RPMI8226 (cell line): ENCODE measurements at regions not wholly inside any gene's neighbourhood (a gene's known extent, or its start where the extent isn't known, plus 50 kb on each side); places are given as distances from the start of the nearest gene placed in this dataset.
A peak's percentile ranks its signal among the peaks of the same experiment; 100 is the strongest.

Experiments used
- DNase-seq: peaks from one replicate; pipeline ENCODE4 v3.0.0-alpha.2; 2015

DNA sequence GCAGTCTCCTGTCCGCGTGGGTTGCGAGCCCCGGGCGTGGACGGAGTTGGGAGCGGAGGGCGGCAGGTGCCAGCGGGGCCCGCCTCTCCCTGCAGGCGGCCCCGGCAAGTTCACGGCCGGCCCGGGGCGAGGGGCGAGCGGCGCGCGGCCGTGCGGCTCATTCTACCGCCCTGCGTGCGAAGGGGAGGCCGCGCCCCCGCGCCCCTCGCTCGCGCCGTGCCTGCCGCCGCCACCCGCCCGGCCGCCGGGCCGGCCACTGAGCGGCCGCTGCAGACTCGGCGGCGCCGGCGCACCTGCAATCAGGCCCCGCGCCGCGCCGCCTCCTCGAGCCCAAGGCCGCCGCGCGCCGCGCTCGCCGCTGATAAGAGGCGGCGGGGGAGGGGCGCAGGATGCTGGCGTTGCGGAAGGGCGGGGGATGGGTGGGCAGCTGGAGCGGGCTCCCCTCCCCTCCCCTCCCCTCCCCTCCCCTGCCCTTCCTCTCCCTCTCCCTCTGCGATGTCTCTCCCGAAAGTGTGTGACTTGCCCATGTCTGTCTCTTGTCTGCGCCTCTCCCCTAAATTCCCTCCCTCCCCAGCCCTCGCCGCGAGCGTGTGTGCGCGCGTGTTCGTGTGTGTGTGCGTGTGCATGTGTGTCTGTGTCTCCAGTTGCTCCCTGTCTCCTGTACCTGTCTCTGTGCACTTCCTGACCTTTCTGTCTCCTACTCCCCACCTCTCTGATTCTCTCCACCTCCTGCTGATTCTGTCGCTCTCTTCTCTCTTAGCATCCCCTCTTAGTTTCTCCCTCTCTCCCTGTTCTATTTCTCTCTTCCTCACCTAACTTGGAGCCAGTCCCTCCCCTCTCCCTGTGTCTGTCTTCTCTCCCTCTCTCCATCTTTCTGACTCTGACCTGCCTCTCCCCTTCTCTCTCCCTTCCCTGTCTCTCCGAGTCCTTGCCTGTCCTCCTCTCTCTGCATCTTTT lies 768.1 kb upstream of the TBX3 start:
- DNase-seq, result peak; percentile 26

DNA sequence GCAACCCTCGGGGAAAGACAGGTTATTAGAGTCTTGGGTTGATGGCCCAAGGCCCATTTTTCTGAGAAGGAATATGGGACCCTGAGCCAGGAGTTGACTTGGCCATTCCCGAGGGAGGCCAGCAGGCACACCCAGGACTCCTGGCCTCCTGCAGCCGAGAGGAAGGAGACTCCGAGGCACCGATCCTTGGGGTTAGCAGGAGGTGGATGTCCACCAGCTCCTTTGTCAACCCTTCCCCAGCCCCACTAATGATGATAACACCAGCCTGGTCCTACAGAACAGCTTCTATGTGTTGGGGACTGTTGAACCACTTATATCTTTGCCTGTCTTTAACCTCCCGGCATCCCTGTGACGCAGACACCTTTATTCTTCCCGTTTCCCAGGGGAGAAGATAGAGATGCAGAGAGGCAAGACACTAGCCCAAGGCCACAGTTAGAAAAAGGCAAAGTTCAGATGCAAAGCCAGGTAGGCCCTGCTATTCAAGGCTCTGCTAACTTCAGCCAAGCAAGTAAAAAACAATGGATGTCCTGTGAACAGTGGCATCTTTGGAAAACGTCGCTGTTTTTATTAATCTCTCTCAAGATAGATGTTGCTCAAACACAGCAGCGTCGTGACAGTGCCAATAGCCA lies 767.3 kb upstream of the TBX3 start:
- no peak for DNase-seq

DNA sequence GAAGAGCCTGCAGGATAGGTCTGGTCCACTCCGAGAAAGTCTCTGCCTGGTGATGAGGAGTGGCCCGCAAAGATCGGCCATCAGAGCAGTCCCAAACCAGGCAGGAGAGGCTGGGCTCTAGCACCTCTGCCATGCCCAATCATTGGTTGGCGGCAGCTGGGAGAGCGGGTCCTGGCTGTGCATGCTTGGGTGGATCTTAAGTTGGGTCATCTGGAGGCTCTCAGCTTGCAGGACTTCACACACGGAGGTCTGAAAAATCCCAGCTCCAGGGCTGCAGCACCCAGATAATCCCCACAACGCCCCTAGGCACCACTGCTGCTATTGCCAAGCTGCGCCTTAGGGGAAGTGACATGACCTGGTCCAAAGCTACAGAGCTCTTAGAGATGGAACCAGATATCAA lies 766.7 kb upstream of the TBX3 start:
- DNase-seq, result no peak

DNA sequence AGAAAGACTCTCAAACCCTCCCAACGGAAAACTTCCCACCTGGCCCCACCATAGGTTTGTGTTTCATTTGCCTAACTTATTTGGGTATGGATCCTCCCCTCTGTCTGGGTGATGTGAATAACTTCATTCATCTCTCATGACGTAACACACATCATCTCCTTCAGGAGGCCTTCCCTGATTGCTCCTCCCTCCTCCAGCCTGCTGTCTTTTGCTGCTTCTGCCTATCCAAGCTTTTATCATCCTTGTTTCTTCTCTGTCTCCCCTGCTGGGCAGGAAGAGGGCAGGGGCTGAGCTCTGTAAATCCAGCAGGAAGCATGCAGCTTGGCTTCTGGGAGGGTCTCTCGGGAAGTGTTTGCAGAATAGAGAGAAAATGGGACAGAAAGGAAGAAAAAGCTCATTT lies 766.0 kb upstream of the TBX3 start:
- no peak for DNase-seq

DNA sequence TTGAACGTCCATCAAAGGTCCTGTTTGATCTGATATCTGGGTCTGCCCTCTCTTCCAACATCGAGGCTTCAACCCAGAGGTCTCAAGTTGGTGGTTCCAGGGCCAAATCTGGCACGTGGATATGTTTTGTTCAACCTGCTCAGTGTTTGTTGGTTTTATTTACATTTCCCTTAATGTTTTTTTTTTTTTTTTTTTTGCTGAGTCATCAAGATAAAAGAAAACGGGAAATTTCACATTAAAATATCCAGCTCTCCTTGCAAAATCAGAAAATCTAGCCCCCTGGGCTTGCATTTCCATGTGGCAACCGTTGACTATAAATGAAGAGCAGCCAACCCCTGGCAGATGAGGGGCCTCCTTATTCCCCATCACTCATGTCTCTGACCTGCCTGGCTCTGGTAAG lies 765.6 kb upstream of the TBX3 start:
- no peak for DNase-seq

DNA sequence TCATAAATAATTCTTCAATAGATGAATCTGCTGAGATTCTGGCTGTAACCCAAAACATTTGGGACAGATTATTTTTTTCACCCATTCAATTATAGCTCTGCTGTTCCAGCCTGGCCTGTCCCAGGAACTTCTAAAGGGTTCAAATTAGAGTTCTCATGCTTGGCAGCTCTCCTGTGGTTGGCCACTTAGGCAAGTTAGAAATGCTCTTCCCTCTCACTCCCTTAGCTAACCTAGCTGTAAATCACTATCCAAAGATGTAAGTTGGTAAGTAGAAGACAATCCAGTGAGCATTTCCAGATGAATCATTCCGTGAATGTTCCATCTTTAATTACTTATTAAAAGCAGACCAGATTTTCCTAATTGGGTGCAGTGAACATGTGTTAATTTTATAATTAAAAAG lies 760.4 kb upstream of the TBX3 start:
- no peak for DNase-seq

DNA sequence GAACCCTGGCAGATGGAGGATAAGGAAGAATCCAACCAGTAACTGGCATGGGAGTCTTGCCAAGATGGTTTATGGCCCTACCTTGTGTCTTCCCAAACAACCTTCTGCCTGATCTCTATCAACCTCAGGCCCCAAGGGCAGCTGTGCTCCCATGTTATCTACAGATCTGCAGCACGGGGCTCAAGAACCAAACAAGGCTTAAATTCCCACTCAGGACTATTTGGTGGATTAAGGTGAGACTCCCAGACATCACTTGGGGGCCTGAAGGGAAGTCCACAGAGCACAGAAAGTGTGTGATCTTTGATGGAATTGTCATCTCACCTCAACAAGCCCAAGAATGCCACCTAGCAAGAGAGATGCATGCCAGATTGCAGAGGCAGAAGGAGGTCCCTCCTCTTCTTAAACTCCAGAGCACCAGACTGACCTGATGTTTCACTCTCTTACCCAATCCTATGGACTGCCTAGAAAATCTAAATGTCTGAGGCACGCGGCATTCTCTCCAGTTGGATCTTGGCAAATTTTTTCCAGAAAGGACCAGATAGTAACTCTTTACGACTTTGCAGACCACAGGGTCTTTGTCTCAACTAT lies 759.5 kb upstream of the TBX3 start:
- no peak for DNase-seq

DNA sequence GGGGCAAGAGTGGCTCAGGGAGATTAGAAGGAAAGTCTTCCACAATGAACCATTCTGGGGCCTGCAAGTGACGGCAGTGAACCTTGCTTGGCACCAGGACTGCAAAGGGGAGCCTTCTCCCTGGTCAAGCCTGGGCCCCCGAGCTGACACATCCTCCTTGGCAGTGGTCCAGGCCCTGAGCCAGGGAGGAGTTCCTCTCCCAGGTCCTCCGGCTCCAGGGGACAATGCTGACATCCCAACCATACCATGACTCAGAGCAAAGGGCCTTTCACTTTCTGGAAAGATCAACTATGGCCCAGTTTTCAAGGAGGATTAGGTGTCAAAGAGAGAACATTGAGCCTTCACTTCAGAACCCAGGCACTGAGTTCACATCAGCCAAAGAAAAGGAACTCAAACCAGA lies 756.5 kb upstream of the TBX3 start:
- no peak for DNase-seq

DNA sequence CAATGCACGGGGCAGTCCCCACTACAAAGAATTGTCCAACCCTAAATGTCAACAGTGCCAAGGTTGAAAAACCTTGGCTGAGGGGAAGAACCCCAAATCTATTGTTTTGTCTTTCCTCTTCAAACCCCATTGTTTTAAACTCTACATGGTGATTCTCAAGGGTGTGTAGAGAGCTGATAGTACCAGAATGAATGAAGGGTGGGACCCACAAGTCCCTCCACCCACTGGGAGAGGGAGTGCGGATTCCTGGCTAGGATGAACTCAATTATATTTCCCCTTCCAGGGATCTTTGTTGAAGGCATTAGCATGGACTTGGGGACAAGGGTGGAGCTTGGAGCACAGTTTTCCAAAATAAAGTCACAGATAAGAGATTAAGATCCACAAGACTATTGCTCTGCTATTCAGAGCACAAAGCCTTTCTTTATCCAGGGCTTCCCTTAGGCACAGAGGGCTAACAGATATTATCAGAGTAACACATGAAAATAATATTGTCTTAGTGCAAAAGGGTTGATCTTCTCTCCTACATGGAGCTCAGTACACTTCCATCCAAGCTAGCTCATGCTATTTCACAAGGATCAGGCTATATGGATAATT lies 755.1 kb upstream of the TBX3 start:
- DNase-seq, result no peak

DNA sequence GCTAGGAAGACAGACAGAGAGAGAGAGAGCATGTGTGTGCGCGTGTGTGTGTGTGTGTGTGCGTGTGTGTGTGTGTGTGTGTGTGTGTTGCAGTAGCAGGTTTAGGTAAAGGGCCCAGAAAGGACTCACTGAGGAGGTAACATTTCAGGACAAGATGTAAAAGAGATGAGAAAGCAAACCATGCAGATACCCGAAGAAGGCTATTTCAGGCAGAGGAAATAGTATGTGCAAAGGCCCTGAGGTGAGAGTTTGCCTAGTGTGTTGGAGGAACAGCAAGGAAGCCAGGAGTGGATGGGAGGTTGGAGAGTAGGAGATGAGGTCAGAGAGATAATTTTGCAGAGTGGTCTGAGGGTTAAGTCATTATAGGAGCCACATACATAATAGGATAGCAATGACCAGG lies 754.3 kb upstream of the TBX3 start:
- no peak for DNase-seq

DNA sequence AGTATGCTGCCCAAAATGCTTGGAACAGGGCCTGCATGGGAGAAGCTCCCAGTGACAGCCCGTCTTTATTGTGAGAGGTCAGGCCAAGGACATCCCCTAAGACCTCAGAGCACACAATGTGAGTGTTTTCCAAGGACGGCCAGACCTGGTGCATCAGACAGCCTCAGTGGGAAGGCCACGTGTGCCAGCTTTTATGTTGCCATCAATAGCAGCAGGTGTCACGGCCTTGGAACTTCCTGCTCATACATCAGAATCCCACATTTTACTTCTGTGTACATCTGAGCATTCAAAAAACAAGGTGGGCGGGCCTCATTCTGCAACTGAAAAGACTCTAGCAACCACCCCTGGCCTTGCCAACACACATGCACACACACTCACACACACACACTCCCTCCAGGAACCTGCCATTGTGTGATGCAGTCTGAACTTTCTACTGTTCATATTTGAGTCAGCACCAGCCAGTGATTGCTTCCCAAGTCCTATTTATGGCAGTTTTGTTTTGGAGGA lies 753.1 kb upstream of the TBX3 start:
- no peak for DNase-seq

DNA sequence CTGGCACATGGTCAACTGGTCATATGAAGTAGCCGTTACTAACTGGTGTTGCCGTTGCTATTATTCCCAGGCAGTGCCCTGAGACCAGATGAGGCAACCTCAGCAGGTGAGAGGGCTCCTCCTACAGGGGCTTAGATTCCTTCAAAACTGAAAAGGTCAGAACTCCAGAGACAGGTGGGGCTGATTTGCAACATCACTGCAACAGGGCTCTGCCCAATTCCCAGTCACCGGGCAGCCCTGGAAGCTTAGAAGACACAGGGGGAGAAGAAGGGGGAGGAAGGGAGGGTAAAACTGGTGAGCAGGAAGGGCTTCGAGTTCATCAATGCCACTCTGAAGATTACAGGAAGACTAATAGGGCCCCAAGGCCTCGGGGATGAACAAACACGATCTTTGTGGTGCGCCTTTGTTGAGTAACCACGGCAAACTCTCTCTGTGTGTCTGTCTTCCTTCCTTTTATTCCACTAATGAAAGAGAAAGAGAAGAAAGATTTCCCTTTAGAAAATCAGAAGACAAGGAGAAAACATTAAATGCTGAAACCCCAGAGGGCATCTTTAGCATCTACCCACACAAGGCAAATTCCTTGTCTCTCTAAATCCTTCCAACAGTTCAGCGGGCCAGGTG lies 749.1 kb upstream of the TBX3 start:
- no peak for DNase-seq

DNA sequence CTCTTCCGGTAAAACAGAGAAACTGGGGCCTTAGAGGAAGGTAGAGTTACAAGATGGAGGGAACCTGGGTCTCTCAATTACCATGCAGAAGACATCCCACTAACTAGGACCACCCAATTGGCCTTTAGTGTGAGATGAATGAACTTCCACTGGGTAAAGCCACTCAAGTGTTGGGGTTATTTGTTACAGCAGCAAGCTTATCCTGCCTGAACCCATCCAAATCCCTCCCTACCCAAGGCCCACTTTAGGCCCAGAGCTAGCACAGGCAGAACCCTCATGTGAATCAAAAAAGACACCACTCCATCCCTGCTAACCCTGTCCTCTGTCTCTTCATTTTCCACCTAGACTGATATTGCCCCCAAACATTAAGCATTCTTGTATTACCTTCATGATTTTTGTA lies 746.7 kb upstream of the TBX3 start:
- DNase-seq, result no peak

DNA sequence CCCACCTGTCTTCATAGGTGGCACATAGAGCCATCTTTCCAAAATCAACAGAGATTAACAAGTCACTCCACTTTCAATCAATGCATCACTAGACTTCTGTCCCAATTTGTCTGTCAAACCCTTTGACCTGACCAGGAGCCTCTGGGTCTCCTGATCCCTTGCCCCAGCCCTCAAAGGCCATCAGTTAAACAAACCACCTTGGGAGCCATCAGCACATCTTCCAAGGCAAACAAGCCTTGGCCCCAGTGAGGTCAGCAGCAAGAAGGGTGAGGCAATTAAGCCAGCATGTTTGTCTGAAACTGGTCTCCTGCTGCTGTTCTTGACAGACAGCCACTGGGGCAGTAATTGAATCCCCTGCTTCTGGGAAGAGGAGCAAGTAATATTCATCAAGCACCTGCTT lies 742.8 kb upstream of the TBX3 start:
- no peak for DNase-seq

DNA sequence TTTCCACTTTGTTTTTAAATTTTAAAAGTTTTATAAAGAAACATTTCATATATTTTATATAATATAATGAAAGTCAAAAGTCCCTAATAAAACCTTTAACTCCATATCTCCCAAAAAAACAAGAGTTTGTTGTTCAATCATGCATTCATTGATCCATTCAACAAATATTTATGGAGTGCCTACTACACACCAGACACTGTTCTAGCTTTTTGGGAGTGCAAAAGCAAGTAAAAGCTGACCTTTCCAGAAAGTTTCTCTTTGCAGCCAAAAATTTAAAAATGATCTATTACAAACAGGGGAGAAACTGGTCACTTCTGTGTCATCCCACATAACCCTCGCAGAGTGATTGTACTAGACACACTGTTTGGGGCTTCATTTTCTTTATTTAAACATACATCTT lies 740.0 kb upstream of the TBX3 start:
- no peak for DNase-seq

DNA sequence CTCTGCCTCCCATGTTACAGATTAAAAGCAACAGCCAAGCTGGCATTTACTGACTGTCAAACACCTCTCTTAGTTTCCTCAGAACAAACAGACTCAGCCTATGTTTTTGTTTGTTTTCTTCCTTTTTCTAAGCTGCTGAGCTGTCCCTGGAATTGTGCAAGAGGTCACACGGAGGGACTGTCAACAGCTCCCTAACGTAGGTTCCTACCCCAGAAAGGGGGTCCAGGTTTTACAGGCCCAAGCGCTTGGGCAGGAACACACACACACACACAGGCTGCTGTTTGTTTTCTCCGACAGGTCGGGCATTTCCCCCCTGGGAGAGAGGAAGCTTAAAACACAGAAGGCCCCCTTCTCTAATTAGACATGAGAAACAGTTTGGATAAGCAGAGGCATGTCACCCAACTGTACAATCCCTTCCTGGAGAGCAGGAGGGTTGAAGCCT lies 739.6 kb upstream of the TBX3 start:
- no peak for DNase-seq

DNA sequence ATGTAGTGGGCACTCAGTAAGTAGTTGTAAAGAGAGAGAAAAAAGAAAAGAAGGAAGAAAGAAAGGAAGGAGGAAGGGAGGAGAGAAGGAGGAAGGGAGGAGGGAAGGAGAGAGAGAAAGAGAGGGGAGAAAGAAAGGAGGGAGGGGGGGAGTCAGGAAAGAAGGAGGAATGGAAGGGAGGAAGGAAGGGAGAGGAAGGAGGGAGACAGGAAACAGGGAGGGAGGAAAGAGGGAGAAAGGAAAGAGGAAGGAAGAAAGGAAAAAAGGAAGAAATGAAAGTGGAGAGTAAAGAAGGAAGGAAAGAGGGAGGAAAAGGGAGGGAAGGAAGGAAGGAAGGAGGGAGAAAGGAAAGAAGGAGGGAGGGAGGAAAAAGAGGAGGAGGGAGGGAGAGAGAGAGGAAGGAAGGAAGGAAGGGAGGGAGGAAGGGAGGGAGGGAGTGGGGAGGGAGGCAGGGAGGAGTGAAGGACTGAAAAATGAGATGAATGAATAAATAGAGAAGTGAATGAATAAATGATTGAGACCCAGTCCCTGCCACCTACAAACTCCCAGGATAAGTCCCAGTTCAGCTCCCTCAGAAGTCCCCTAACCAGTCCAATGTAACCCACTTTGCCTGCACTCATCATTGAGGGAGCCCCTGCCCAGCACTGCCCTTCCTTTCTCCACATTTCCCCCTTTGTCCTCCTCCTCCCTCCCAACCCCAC lies 739.0 kb upstream of the TBX3 start:
- no peak for DNase-seq

DNA sequence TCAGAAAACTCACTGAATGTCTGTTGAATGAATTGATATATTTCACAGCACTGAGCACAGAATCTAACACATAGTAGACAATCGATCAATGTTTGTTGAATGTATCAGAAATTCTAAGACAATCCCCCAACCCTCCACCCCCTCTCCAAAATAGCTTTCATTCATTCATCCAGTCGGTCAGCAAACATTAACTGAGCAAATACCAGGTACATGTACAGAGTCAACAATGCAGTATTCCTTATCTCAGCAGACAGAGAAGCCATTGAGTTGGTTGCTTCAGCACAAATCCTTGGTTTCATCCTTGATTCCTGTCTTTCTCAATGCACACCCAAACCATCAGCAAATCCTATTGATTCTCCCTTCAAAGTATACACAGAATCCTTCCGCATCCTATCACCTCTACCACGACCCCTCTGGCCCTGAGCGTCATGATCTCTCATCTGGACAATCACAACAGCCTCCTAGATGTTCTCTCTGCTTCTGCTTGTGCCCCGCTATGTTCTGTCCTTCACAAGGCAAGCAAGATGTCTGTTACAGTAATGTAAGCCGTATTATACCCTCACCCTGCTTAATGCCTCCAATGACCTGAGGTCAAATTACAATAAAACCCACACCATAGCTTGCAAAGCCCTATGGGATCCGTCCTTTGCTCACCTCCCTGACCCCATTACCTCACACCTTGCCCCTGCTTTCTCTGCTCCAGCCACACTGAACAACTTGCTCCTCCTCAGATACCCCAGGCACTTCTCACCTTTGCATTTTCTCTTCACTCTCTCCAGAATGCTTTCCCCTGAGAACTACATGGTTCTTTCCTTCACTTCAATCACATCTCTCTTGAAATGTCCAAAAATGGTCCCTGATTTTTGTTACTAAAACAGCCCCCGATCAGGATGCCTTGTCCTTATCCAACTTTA lies 738.1 kb upstream of the TBX3 start:
- DNase-seq, result no peak

DNA sequence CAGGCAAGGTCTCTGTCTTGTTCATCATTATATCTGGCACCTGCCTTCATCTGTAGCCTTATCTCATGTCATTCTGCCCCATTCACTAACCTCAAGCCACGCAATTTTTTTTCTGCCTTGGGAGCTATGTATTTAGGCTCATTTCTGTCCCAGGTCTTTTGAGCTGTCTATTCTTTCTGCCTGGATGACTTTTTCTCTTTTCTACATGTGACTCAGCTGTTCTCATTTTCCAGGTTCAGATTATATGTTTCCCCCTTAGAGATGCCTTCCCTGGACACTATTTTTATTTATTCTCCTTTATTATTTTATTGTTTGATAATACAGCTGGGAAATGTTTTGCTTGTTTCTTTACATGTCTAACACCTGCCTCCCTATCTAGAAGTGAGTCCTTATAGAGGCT lies 737.4 kb upstream of the TBX3 start:
- DNase-seq, result no peak

DNA sequence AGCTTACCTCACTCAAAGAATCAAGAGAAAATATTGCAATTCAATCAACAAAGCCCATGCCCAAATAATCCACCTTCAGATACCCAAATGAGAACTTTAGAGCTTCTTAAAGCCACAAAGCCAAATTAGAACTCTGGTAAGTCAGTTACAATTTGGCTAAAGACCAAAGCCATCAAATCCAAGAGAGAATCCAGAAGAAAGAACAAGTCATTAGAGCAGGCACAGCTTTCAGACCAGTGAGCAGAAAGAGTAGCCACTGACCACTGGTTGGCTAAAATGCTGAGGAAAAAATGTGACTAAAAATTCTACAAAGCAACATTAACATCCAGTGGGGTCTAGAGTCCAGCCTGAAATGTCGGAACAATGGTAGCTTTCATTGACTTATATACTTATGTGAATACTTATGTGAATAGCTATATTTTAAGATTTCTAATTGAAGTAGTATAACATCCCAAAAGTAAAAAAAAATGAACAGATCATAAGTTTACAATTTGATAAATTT lies 735.2 kb upstream of the TBX3 start:
- DNase-seq, result no peak

DNA sequence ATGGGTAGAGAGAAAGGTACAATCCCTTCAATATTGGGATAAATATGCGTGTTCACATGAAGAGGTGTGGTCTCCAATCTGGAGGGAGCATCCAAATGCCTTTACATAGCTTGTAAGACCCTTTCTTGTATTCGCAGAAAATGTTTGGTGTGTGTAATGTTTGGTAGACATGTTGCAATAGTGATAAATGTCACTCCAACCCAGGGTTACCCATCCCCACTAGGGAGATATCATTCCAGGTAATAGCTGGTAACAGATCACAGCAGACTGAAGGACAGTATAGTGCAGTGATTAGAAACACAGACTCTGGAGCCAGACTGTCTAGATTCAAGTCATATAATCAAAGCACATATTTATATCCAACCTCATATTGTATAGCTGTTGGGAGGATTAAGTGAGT lies 733.6 kb upstream of the TBX3 start:
- no peak for DNase-seq
